Peyer's patch (tissue), 4 donors: ENCODE measurements at regions not wholly inside any gene's neighbourhood (a gene's known extent, or its start where the extent isn't known, plus 50 kb on each side); places are given as distances from the start of the nearest gene placed in this dataset.

Experiments
- CTCF ChIP-seq, 6 experiments: fragments of 450-650 bp in 4 of 6; fragments of 200-600 bp in 2 of 6; sonication (generic) in 1 of 6; IDR thresholded peaks; one replicate each; pipeline ENCODE4 v1.5.1; 2017 to 2019; ENCODE audit warnings: antibody characterized with exemption in 6 of 6, mild to moderate bottlenecking in 3 of 6, moderate library complexity in 1 of 6
- POLR2A ChIP-seq, 2 donors: fragments of 450-650 bp; IDR thresholded peaks; one replicate each; pipeline ENCODE4 v1.5.1; 2017; ENCODE audit warnings: antibody characterized with exemption in 2 of 2, mild to moderate bottlenecking in 2 of 2, moderate library complexity in 2 of 2

GRCh38 chr15:62608369-62608768 lies 434.2 kb upstream of the TPM1 start:
- TF ChIP-seq POLR2A (IDR thresholded peaks at IDR 0.05) (no peak), CTCF (IDR thresholded peaks at IDR 0.05) (no peak)
